GM18868 (cell line): ENCODE measurements at regions not wholly inside any gene's neighbourhood (a gene's known extent, or its start where the extent isn't known, plus 50 kb on each side); places are given as distances from the start of the nearest gene placed in this dataset.
"Not testable (repeated sequence)": the region's sequence is repeated elsewhere in the genome, so short reads cannot be mapped to it uniquely, and the experiment has no call there.

Source experiments
- ATAC-seq: cut with Tn5 transposase; IDR thresholded peaks from one replicate; pipeline ENCODE4 v1.9.1; 2021; ENCODE audit warnings: mild to moderate bottlenecking, moderate library complexity; ENCODE audit not compliant: unreplicated experiment

GRCh38 chr2:120513776-120514357 lies 167.9 kb downstream of the INHBB start:
- no peak for ATAC-seq

- ATAC-seq = no peak
Measured at GRCh38 chr2:120514521-120514920, 168.6 kb downstream of the INHBB start.

GRCh38 chr2:120515066-120515758 lies 169.3 kb downstream of the INHBB start:
- ATAC-seq = not testable (repeated sequence)

GRCh38 chr2:120515759-120516678 lies 170.1 kb downstream of the INHBB start:
- ATAC-seq = no peak

GRCh38 chr2:120516679-120517314 lies 170.9 kb downstream of the INHBB start:
- ATAC-seq = no peak

GRCh38 chr2:120517751-120518469 lies 172.0 kb downstream of the INHBB start:
- ATAC-seq = no peak

DNA sequence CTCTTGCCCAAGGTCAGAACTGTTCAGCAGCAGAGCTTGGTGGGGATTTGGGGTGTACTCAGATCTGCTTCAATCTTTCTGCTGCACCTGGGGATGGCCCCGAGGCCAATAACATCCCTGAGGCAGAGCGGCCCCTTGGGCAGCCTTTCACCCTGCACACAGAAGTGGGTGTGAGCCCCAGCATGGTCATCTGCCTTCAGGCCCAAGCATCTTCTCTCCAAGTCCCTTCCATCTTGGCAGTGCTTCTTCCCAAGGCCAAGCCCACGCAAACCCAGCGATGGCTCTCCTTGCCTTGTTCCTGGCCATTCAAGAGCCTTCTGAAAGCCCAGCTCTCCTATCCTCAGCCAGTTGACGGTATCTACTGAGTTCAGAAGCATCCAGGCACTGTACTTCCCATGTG lies 172.9 kb downstream of the INHBB start:
- ATAC-seq = no peak

DNA sequence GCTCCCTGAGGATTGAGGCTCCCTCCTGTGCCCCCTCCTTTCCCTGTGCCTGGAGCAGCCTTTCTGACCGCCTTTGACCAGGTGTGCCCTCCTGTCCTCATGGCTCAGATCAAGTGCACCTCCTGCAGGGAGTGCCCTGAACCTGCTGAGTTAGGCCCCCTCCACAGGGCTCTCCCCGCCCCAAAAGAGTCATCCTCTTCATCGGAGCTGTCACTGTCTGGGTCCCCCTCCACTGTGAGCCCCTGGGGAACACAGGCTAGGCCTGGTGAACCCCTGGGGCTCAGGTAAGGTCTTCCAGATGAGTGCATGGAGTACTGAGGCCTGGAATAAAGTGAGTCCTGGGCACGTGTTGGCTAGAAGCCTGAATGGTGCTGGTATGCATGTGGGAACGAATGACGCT lies 173.5 kb downstream of the INHBB start:
- no peak for ATAC-seq

DNA sequence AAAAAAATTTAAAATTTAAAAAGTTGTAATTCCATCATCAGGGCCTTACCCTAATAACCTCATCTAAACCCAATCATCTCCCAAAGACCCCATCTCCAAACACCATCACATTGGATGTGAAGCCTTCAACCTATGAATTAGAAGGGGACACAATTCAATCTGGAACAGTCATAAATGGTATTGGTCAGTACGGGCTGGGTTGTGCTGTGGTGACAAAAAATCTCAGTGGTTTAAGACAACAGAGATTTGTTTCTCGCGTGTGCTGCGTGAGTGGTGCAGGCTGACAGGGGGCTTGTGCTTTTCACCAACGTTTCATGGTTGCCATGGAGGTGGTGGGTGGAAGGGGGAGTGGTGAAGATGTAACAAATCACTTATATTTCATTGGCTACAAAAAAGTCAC lies 174.5 kb downstream of the INHBB start:
- no peak for ATAC-seq

- no peak for ATAC-seq
Measured at GRCh38 chr2:120520929-120521912, 175.3 kb downstream of the INHBB start.

DNA sequence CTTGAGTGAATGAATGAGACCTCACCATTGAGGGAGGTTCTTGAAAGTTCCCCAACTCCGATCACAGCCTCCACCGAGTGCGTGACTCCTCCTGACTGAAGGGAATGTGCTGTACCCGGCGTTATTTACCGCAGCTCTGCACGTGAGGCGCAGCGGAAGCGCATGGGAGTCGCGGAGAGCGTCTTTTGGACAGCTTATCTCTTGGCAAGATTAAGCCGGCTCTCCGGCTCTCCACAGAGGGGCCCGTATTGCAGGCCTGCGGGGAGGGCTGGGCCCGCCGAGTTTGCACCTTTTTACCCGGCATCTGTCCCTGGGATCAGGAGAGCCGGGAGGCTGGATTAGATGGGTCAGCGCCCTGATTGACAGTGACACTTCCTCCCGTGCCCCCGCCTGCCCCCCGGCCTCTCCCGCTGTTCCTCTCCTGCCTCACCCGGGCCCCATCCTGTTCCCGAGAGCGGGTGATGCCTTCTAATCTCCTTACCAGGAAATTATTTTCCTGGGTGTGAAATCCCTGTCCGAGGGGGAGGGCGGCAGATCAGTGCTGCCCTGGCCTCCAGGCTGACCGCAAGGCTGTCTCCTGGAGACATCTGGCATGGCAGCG lies 176.3 kb downstream of the INHBB start:
- no peak for ATAC-seq

DNA sequence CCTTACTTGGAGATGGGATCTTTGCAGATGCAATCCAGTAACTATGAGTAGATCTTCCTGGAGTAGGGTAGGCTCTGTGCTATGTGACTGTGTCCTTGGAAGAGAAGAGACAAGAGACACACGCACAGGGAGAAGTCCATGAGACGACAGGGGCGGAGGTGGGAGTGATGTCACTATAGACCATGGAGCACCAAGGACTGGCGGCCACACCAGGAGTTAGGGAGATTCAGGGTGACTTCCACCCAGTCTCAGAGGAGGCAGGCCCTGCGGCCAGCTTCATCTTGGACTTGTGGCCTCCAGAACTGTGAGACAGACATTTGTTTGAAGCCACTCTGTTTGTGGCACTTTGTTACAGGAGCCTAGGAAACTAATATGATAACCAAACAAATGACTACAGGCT lies 177.8 kb downstream of the INHBB start:
- ATAC-seq = no peak

DNA sequence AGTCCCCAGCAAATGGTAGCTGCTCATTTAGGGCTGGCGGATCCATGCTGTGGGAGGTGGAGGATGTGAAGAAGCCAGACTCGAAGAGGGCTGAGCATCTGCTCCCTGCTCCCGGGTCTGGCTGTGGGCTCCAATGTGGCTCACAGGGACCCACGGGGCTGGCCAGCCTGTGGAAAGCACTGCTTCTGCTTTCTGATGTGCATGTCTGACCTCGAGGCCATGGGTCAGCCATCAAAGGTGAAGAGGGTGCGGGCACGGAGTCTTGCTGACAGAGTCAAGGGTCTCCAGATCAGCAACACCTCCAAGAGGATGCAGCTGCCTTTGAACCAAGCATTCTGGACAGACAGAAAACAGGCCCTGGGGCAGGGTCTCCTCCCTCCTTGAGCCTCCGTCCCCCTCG lies 178.2 kb downstream of the INHBB start:
- ATAC-seq = no peak

GRCh38 chr2:120525056-120526046 lies 179.4 kb downstream of the INHBB start:
- ATAC-seq = no peak

DNA sequence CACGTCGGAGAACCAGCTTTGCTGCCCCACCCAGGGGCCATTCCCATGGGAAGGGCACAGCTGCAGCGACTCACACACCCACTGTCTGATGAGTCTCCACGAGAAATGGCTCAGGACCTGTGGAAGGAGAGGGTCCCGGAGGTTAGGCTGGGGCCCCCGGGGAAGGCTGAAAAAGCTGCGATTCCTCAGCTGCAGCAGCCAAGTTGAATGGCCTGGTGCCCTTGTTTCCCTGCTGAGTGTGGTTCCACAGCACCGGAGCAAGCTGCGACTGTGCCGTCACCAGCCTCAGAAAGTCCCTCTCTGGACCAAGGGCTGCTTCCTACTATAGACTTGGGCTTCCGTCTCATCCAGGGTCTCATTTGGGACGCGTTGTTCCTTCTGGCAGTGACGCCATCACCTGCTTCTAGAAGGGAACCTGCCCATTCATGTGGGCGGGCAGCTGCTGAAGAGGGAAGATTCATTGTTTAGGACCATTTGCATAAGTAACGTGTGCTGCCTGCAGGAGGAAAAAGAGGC lies 180.2 kb downstream of the INHBB start:
- no peak for ATAC-seq

DNA sequence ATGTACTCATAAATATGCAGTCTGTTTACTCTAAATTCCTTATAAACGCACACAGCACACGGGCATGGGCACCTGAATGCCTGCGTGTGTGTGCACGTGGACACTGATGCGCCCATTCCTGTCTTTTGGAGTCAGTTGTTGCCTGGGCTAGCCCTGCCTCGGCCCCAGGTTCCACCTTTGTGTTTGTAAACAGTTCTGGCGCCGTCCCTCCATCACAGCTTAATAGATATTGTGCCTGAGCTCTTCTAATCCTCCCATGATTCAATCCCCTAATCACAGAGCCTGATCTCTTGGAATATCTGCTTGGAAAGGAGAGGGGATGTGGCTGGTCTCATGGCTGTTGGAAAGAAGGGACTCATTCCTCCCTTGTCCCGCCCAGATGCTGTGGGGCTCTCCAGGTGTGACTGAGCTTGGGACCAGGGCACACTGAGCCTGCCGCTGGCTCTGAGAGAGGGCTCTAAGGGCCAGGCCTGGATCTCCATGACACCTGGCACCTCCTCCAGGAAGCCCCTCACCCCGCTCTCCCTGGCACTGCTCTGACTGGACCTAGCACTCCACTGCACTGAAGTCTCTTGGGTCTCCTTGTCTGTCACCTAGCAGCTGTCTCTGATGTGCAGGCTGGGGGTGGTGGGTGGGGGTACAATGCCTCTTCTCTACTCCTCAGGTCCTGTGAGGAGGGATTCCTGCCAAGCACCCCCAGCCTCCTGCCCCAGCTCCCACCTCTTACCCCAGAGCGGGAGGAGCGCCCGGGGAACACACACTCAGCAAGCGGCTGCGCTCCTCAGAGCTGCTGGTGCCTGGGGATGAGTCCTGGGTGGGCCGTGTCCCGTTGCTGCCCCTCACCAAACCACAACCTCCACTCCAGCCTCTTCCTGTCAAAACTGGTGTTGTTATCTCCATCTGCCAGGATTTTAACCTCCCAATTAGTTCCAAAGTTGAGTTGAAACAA lies 181.3 kb downstream of the INHBB start:
- ATAC-seq = no peak
